ENCODE measurements at regions not wholly inside any gene's neighbourhood (a gene's known extent, or its start where the extent isn't known, plus 50 kb on each side); places are given as distances from the start of the nearest gene placed in this dataset.

- Mint-ChIP-seq H3K9me3 (ENCODE audit: unreplicated experiment) (no peaks in the 10 kb centered on the region), H3K27ac (ENCODE audit: unreplicated experiment) (no peak overlapping the region), H3K4me3 (ENCODE audit: unreplicated experiment) (no peak overlapping the region), H3K4me1 (ENCODE audit: low read depth, unreplicated experiment) (no peaks in the 10 kb centered on the region), H3K36me3 (ENCODE audit: insufficient read depth, unreplicated experiment) (no peaks in the 10 kb centered on the region), H3K27me3 (ENCODE audit: insufficient read depth, unreplicated experiment) (no peaks in the 10 kb centered on the region)
- no peaks in the 10 kb centered on the region for H3K9me3 ChIP-seq
- no peaks in the 10 kb centered on the region for H3K27me3 ChIP-seq (replicated peaks; ENCODE audit: control insufficient read depth, insufficient read depth, low read length)
- H3K4me1 ChIP-seq, result no peaks in the 10 kb centered on the region
- H3K4me3 ChIP-seq (ENCODE audit: low read depth, low read length), result no peak overlapping the region
- intact Hi-C loops (cut with micrococcal nuclease; ENCODE audit: unreplicated experiment), result loop anchor here (2.0 kb wide), 1 partner anchor 761 kb away; no protein-coding TSS in a partner anchor
- no peak for TF ChIP-seq CTCF (IDR thresholded peaks at IDR 0.05; ENCODE audit: insufficient read depth in 1 of 2, low read depth in 1 of 2, low read length in 1 of 2, severe bottlenecking in 1 of 2, unreplicated experiment in 1 of 2)
- H3K36me3 ChIP-seq (ENCODE audit: control insufficient read depth, insufficient read depth, low read length), result no peaks in the 10 kb centered on the region
- DNase-seq, result no peak
- no TSS peak for BruUV-seq (replicated peaks)
- ChIA-PET POLR2A (no interaction called here), CTCF (no interaction called here)
Observed at GRCh38 chr3:95751509-95751908, 1062.9 kb upstream of the EPHA6 start.

- ChIA-PET CTCF (no interaction called here), POLR2A (no interaction called here)
- Mint-ChIP-seq H3K4me3 (ENCODE audit: unreplicated experiment) (no peak overlapping the region), H3K9me3 (ENCODE audit: unreplicated experiment) (no peaks in the 10 kb centered on the region), H3K36me3 (ENCODE audit: insufficient read depth, unreplicated experiment) (no peaks in the 10 kb centered on the region), H3K27ac (ENCODE audit: unreplicated experiment) (no peak overlapping the region), H3K4me1 (ENCODE audit: low read depth, unreplicated experiment) (no peaks in the 10 kb centered on the region), H3K27me3 (ENCODE audit: insufficient read depth, unreplicated experiment) (no peaks in the 10 kb centered on the region)
- intact Hi-C loops (cut with micrococcal nuclease; ENCODE audit: unreplicated experiment), result no loop called here
- H3K4me1 ChIP-seq, result no peaks in the 10 kb centered on the region
- no peaks in the 10 kb centered on the region for H3K9me3 ChIP-seq
- no TSS peak for BruUV-seq (replicated peaks)
- H3K4me3 ChIP-seq (ENCODE audit: low read depth, low read length), result no peak overlapping the region
- H3K27me3 ChIP-seq (replicated peaks; ENCODE audit: control insufficient read depth, insufficient read depth, low read length), result no peaks in the 10 kb centered on the region
- no peaks in the 10 kb centered on the region for H3K36me3 ChIP-seq (ENCODE audit: control insufficient read depth, insufficient read depth, low read length)
- no peak for DNase-seq
- no peak for TF ChIP-seq CTCF (IDR thresholded peaks at IDR 0.05; ENCODE audit: insufficient read depth in 1 of 2, low read depth in 1 of 2, low read length in 1 of 2, severe bottlenecking in 1 of 2, unreplicated experiment in 1 of 2)
Observed at GRCh38 chr3:95752199-95752598, 1062.2 kb upstream of the EPHA6 start.

- Histone ChIP-seq H3K36me3 (ENCODE audit: control insufficient read depth, insufficient read depth, low read length) (no peaks in the 10 kb centered on the region), H3K4me3 (ENCODE audit: low read depth, low read length) (no peak overlapping the region), H3K9me3 (no peaks in the 10 kb centered on the region), H3K4me1 (no peaks in the 10 kb centered on the region), H3K27me3 (replicated peaks; ENCODE audit: control insufficient read depth, insufficient read depth, low read length) (no peaks in the 10 kb centered on the region)
- H3K4me1 Mint-ChIP-seq (ENCODE audit: low read depth, unreplicated experiment), result no peaks in the 10 kb centered on the region
- H3K27me3 Mint-ChIP-seq (ENCODE audit: insufficient read depth, unreplicated experiment), result no peaks in the 10 kb centered on the region
- DNase-seq, result no peak
- no TSS peak for BruUV-seq (replicated peaks)
- H3K9me3 Mint-ChIP-seq (ENCODE audit: unreplicated experiment), result no peaks in the 10 kb centered on the region
- H3K4me3 Mint-ChIP-seq (ENCODE audit: unreplicated experiment), result no peak overlapping the region
- TF ChIP-seq CTCF (IDR thresholded peaks at IDR 0.05; ENCODE audit: insufficient read depth in 1 of 2, low read depth in 1 of 2, low read length in 1 of 2, severe bottlenecking in 1 of 2, unreplicated experiment in 1 of 2), result no peak
- ChIA-PET CTCF (no interaction called here), POLR2A (no interaction called here)
- intact Hi-C loops (cut with micrococcal nuclease; ENCODE audit: unreplicated experiment), result no loop called here
- no peaks in the 10 kb centered on the region for H3K36me3 Mint-ChIP-seq (ENCODE audit: insufficient read depth, unreplicated experiment)
- no peak overlapping the region for H3K27ac Mint-ChIP-seq (ENCODE audit: unreplicated experiment)
Observed at GRCh38 chr3:95758707-95759106, 1055.7 kb upstream of the EPHA6 start.

Data from Caco-2 (cell line).